ENCODE measurements at regions not wholly inside any gene's neighbourhood (a gene's known extent, or its start where the extent isn't known, plus 50 kb on each side); places are given as distances from the start of the nearest gene placed in this dataset.

DNA sequence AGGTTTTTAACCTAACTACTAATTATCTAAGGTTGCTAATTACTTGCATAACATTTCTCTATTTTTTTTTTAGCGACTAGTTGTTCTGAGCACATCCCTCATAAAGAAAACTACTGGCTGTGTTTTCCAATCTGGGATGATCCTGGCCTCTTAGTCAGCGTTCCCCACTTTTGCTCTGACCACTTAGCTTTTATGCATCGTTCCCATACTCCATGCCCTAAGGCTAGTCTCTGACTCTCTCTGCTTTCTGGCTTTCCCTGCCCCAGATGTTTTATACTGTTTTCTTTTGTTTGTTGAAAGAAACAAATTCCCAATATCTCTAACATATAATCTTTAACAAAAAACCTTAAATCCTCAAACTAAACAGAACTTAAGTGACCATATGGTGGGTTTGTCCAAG, 217.9 kb downstream of the SPATA31D1 start:
- TF ChIP-seq, protein P1, sequence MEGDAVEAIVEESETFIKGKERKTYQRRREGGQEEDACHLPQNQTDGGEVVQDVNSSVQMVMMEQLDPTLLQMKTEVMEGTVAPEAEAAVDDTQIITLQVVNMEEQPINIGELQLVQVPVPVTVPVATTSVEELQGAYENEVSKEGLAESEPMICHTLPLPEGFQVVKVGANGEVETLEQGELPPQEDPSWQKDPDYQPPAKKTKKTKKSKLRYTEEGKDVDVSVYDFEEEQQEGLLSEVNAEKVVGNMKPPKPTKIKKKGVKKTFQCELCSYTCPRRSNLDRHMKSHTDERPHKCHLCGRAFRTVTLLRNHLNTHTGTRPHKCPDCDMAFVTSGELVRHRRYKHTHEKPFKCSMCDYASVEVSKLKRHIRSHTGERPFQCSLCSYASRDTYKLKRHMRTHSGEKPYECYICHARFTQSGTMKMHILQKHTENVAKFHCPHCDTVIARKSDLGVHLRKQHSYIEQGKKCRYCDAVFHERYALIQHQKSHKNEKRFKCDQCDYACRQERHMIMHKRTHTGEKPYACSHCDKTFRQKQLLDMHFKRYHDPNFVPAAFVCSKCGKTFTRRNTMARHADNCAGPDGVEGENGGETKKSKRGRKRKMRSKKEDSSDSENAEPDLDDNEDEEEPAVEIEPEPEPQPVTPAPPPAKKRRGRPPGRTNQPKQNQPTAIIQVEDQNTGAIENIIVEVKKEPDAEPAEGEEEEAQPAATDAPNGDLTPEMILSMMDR (IDR thresholded peaks at IDR 0.05) = no peak
- no peak for TF ChIP-seq POLR2A (IDR thresholded peaks at IDR 0.05)
- TF ChIP-seq POLR2AphosphoS5 (IDR thresholded peaks at IDR 0.05) = no peak

All from breast epithelium (tissue), 3 donors.